Fibroblast of lung (primary cell): ENCODE measurements at regions not wholly inside any gene's neighbourhood (a gene's known extent, or its start where the extent isn't known, plus 50 kb on each side); places are given as distances from the start of the nearest gene placed in this dataset.

Experiments
- DNase-seq, 2 donors: peaks; one replicate each; pipeline versions ENCODE4 v3.0.0 to v3.0.0-alpha.2; 2010; ENCODE audit warnings: low read depth in 2 of 2
- H2AFZ ChIP-seq: 2 replicates; pipeline ENCODE4 v1.5.1; 2012; ENCODE audit warnings: low read length, control low read depth, inconsistent platforms
- H3K27ac ChIP-seq: 2 replicates; pipeline ENCODE4 v1.5.1; 2011; ENCODE audit warnings: low read length, control low read depth; ENCODE audit not compliant: insufficient read depth
- H3K27me3 ChIP-seq: 2 replicates; pipeline ENCODE4 v1.5.1; 2011; ENCODE audit warnings: mild to moderate bottlenecking, low read length; ENCODE audit not compliant: control insufficient read depth, insufficient read depth
- H3K36me3 ChIP-seq: 2 replicates; pipeline ENCODE4 v1.5.1; 2011; ENCODE audit warnings: low read length; ENCODE audit not compliant: control insufficient read depth, insufficient read depth
- H3K4me1 ChIP-seq: 2 replicates; pipeline ENCODE4 v1.5.1; 2011; ENCODE audit warnings: low read length; ENCODE audit not compliant: control insufficient read depth, insufficient read depth; ENCODE audit errors: extremely low read depth
- H3K4me2 ChIP-seq: 2 replicates; pipeline ENCODE4 v1.5.1; 2011; ENCODE audit warnings: low read length, control low read depth; ENCODE audit not compliant: insufficient read depth; ENCODE audit errors: extremely low read depth
- H3K4me3 ChIP-seq, 4 experiments: fragments of 200-600 bp in 1 of 4; sonication (generic) in 1 of 4; replicated peaks in 1 of 4; 2 replicates each; pipeline ENCODE4 v1.5.1; 2011 to 2016; ENCODE audit warnings: low read length in 4 of 4, low read depth in 3 of 4, mild to moderate bottlenecking in 3 of 4, control low read depth in 2 of 4, inconsistent platforms in 1 of 4, mixed read lengths in 1 of 4; ENCODE audit not compliant: insufficient read depth in 1 of 4; ENCODE audit errors: control extremely low read depth in 1 of 4
- H3K79me2 ChIP-seq: 2 replicates; pipeline ENCODE4 v1.5.1; 2012; ENCODE audit warnings: mild to moderate bottlenecking, low read length, inconsistent platforms; ENCODE audit not compliant: control insufficient read depth, insufficient read depth
- H3K9ac ChIP-seq: 2 replicates; pipeline ENCODE4 v1.5.1; 2011; ENCODE audit warnings: mild to moderate bottlenecking, low read length, control low read depth; ENCODE audit not compliant: insufficient read depth
- H3K9me3 ChIP-seq: 2 replicates; pipeline ENCODE4 v1.5.1; 2012; ENCODE audit warnings: low read depth, low read length; ENCODE audit not compliant: control insufficient read depth, insufficient read depth
- H4K20me1 ChIP-seq: 2 replicates; pipeline ENCODE4 v1.5.1; 2011; ENCODE audit warnings: low read length; ENCODE audit not compliant: control insufficient read depth, insufficient read depth; ENCODE audit errors: extremely low read depth
- CTCF ChIP-seq, 2 donors: IDR thresholded peaks in 1 of 2; conservative IDR thresholded peaks in 1 of 2; 1 replicate in 1 of 2; 2 replicates in 1 of 2; pipeline ENCODE4 v1.5.1; 2011 to 2012; ENCODE audit warnings: low read length in 2 of 2, control low read depth in 1 of 2, inconsistent platforms in 1 of 2, low read depth in 1 of 2, mild to moderate bottlenecking in 1 of 2
- EZH2 ChIP-seq: IDR thresholded peaks from 2 replicates; pipeline ENCODE4 v1.5.1; 2012; ENCODE audit warnings: low read length, control low read depth, mild to moderate bottlenecking; ENCODE audit errors: missing control alignments

GRCh38 chrX:112991801-112992200 is 151.2 kb upstream of the AMOT start:
- Histone ChIP-seq H4K20me1 (no peaks in the 10 kb centered on the region), H3K27ac (no peak overlapping the region), H3K27me3 (no peaks in the 10 kb centered on the region), H3K9ac (no peak overlapping the region), H3K9me3 (no peaks in the 10 kb centered on the region), H3K4me3 (no peak overlapping the region), H3K36me3 (no peaks in the 10 kb centered on the region), H3K79me2 (no peaks in the 10 kb centered on the region), H2AFZ (no peak overlapping the region), H3K4me2 (no peak overlapping the region), H3K4me1 (no peaks in the 10 kb centered on the region)
- TF ChIP-seq CTCF (conservative IDR thresholded peaks at IDR 0.05 in 1 of 2, IDR thresholded peaks at IDR 0.05 in 1 of 2; ENCODE audit: low read depth in 1 of 2, low read length in 2 of 2) (no peak), EZH2 (no peak)
- DNase-seq, result no peak

- no peaks in the 10 kb centered on the region for H3K9me3 ChIP-seq
- no peak overlapping the region for H2AFZ ChIP-seq
- H4K20me1 ChIP-seq, result no peaks in the 10 kb centered on the region
- H3K9ac ChIP-seq, result no peak overlapping the region
- no peak overlapping the region for H3K27ac ChIP-seq
- H3K27me3 ChIP-seq, result no peaks in the 10 kb centered on the region
- H3K4me2 ChIP-seq, result no peak overlapping the region
- no peak for DNase-seq
- no peaks in the 10 kb centered on the region for H3K36me3 ChIP-seq
- H3K4me1 ChIP-seq, result no peaks in the 10 kb centered on the region
- no peak overlapping the region for H3K4me3 ChIP-seq
- no peak for TF ChIP-seq CTCF (conservative IDR thresholded peaks at IDR 0.05 in 1 of 2, IDR thresholded peaks at IDR 0.05 in 1 of 2; ENCODE audit: low read depth in 1 of 2, low read length in 2 of 2)
- TF ChIP-seq EZH2, result no peak
- H3K79me2 ChIP-seq, result no peaks in the 10 kb centered on the region
Measured at GRCh38 chrX:112979879-112980278, 139.2 kb upstream of the AMOT start.

DNA sequence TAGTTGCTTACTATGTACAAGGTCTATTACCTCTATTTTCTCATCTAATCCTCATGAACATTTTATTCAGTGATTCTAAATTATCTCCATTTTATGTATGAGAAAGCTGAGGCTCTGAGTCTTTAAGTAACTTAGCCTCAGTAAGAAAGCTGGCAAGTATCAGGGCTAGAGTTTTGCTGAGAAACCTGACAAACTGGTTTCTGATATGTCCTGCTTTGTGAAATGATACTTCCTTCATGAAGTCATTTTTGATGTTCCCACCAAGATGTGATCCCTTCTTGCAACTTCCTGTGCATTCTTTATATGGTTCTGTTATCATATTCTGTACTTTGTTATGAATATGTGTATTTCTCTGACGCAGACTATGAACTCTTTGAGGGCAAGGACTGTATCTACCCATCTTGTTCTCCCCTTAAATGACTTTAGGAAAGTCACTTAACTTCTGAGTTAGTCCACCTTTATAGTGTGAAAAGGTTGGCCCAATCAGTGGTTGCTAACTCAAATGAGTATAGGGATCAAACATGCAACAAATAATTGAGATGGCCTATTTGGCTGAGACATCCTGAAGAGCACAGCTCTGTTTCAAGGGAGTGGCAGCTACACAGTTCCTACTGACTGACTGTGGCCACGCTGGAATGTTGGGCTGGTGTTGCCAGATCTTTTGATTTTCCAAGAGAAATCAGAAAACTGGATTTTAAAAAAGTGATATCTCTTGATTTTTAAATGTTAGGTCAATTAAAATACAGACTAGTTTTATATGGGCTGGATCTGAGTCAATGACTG is 127.9 kb upstream of the AMOT start:
- no peak for TF ChIP-seq EZH2
- TF ChIP-seq CTCF (conservative IDR thresholded peaks at IDR 0.05 in 1 of 2, IDR thresholded peaks at IDR 0.05 in 1 of 2; ENCODE audit: low read depth in 1 of 2, low read length in 2 of 2), result no peak
- H2AFZ ChIP-seq, result no peak overlapping the region
- no peak overlapping the region for H3K27ac ChIP-seq
- H3K9ac ChIP-seq, result no peak overlapping the region
- H3K79me2 ChIP-seq, result no peaks in the 10 kb centered on the region
- H3K4me3 ChIP-seq, result no peak overlapping the region
- no peaks in the 10 kb centered on the region for H3K36me3 ChIP-seq
- H3K9me3 ChIP-seq, result no peaks in the 10 kb centered on the region
- H3K4me2 ChIP-seq, result no peak overlapping the region
- no peaks in the 10 kb centered on the region for H3K4me1 ChIP-seq
- no peaks in the 10 kb centered on the region for H4K20me1 ChIP-seq
- DNase-seq, result peak in 1 of 2 donors; percentile 17
- no peaks in the 10 kb centered on the region for H3K27me3 ChIP-seq
